Heart left ventricle (tissue), 16 donors: ENCODE measurements at regions not wholly inside any gene's neighbourhood (a gene's known extent, or its start where the extent isn't known, plus 50 kb on each side); places are given as distances from the start of the nearest gene placed in this dataset.
A peak's percentile ranks its signal among the peaks of the same experiment; 100 is the strongest.

Experiments
- ATAC-seq, 4 donors: fragments of 200-7000 bp; cut with Tn5 transposase; one replicate each; pipeline ENCODE4 v1.9.1; 2020 to 2022; ENCODE audit warnings: moderate library complexity in 4 of 4, mild to moderate bottlenecking in 3 of 4, moderate number of reproducible peaks in 1 of 4
- DNase-seq, 5 donors: peaks; one replicate each; pipeline ENCODE4 v3.0.0-alpha.2; 2020
- H3K27ac ChIP-seq, 12 donors: fragments of 200-600 bp; sonication (generic) in 4 of 12; one replicate each; pipeline versions ENCODE4 v1.5.0 to v1.8.0; 2016 to 2022; ENCODE audit warnings: mild to moderate bottlenecking in 2 of 12
- H3K27me3 ChIP-seq, 9 donors: fragments of 200-600 bp; sonication (generic) in 2 of 9; one replicate each; pipeline versions ENCODE4 v1.5.1 to v1.8.0; 2016 to 2022; ENCODE audit warnings: mild to moderate bottlenecking in 3 of 9
- H3K36me3 ChIP-seq, 9 donors: fragments of 200-600 bp; sonication (generic) in 2 of 9; one replicate each; pipeline versions ENCODE4 v1.5.0 to v1.8.0; 2018 to 2022; ENCODE audit warnings: mild to moderate bottlenecking in 2 of 9
- H3K4me1 ChIP-seq, 12 donors: fragments of 200-600 bp; sonication (generic) in 4 of 12; one replicate each; pipeline versions ENCODE4 v1.5.0 to v1.8.0; 2016 to 2022; ENCODE audit warnings: mild to moderate bottlenecking in 3 of 12
- H3K4me3 ChIP-seq, 12 donors: fragments of 200-600 bp; sonication (generic) in 4 of 12; one replicate each; pipeline versions ENCODE4 v1.5.0 to v1.8.0; 2017 to 2022; ENCODE audit warnings: mild to moderate bottlenecking in 9 of 12, moderate library complexity in 4 of 12
- H3K9me3 ChIP-seq, 12 donors: fragments of 200-600 bp; sonication (generic) in 4 of 12; one replicate each; pipeline versions ENCODE4 v1.5.0 to v1.8.0; 2016 to 2022; ENCODE audit warnings: mild to moderate bottlenecking in 1 of 12
- CTCF ChIP-seq, 12 donors: fragments of 200-600 bp; sonication (generic) in 4 of 12; IDR thresholded peaks; one replicate each; pipeline versions ENCODE4 v1.5.0 to v1.8.0; 2018 to 2022; ENCODE audit warnings: antibody characterized with exemption in 12 of 12, mild to moderate bottlenecking in 5 of 12
- POLR2A ChIP-seq, 2 donors: fragments of 450-650 bp; IDR thresholded peaks; one replicate each; pipeline ENCODE4 v1.6.1; 2017; ENCODE audit warnings: antibody characterized with exemption in 2 of 2, mild to moderate bottlenecking in 2 of 2, moderate library complexity in 2 of 2
- WGBS, 4 donors: extraction: QIAGEN DNeasy Blood & Tissue Kit in 2 of 4; methylation state at CpG; one replicate each; pipeline versions ENCODE4 v1.1.5 to v1.1.7; 2013 to 2018; 5-methylcytosine and 5-hydroxymethylcytosine counted together
- intact Hi-C, 10 donors: fragments of 100-400 bp; cut with DNase I; formaldehyde crosslinking; loops; one replicate each; pipeline versions ENCODE4 v1.11.1 to v1.14.2; 2022
- donor health status: ischemic (EF 13 %, LVEDD 7.1; RV severe dilation, severe dysfunction).
- donor health status: healthy with polysubstance abuse.
- donor health status: DM: no; HTN: yes; CAD: no.
- donor health status: DM: no; HTN: no; CAD: no.
- donor health status: ischemic (EF 25% LVEDD 6.9; RV normal size, moderate dysfunction).
- donor health status: ischemic (EF 25% LVEDD 5.7; RV mildly dilated, moderate dysfunction).
- donor health status: healthy.
- donor health status: DM: yes; HTN: yes; CAD: no.
- donor health status: ischemic (EF 35%, LVEDD 5.7; RV mildly dilated, moderate dysfunction).
- donor health status: nonischemic (EF 11% LVEDD 7.7; RV severe dilation, severe dysfunction).
- donor health status: DM: yes; HTN: yes; CAD: no.
- donor health status: PGD.
- donor health status: ischemic (EF 29% LVEDD 5.4; RV normal size, mild dysfunction).
- donor health status: nonischemic (EF 23%, LVEDD 6.1; RV moderate dilation, normal function).

- no peak overlapping the region for H3K27ac ChIP-seq
- no peak for DNase-seq
- no peak overlapping the region for H3K4me3 ChIP-seq
- H3K36me3 ChIP-seq, result no peaks in the 10 kb centered on the region
- intact Hi-C loops, result loop anchor here in 1 of 10 donors (10.0 kb wide), 1 partner anchor 112 kb away; no protein-coding TSS in a partner anchor
- 68 to 82% (median 78%) methylated on average over 1 of the region's 1 CpG for WGBS, 4 donors
- peaks cover 0 to 9% (median 0%) of the 10 kb centered on the region in 12 donors for H3K9me3 ChIP-seq
- TF ChIP-seq POLR2A (IDR thresholded peaks at IDR 0.05), result no peak
- no peak for TF ChIP-seq CTCF (IDR thresholded peaks at IDR 0.05)
- peaks cover 0 to 25% (median 0%) of the 10 kb centered on the region in 9 donors for H3K27me3 ChIP-seq
- peaks cover 0 to 56% (median 12%) of the 10 kb centered on the region in 12 donors for H3K4me1 ChIP-seq
- no peak for ATAC-seq
Observed at GRCh38 chr22:27216444-27216843, 559.1 kb downstream of the MIAT start.

- H3K27ac ChIP-seq, result no peak overlapping the region
- H3K36me3 ChIP-seq, result no peaks in the 10 kb centered on the region
- peaks cover 0 to 53% (median 12%) of the 10 kb centered on the region in 12 donors for H3K4me1 ChIP-seq
- H3K9me3 ChIP-seq, result peaks cover 0 to 3% (median 0%) of the 10 kb centered on the region in 12 donors
- intact Hi-C loops, result loop anchor here in 1 of 10 donors (10.0 kb wide), 1 partner anchor 112 kb away; no protein-coding TSS in a partner anchor
- ATAC-seq, result no peak
- peaks cover 0 to 25% (median 0%) of the 10 kb centered on the region in 9 donors for H3K27me3 ChIP-seq
- TF ChIP-seq CTCF (IDR thresholded peaks at IDR 0.05), result no peak
- no peak for TF ChIP-seq POLR2A (IDR thresholded peaks at IDR 0.05)
- no peak for DNase-seq
- no peak overlapping the region for H3K4me3 ChIP-seq
- 63 to 92% (median 71%) methylated on average over 2 to 3 of the region's 3 CpGs for WGBS, 4 donors
Observed at GRCh38 chr22:27217154-27217553, 559.8 kb downstream of the MIAT start.

- DNase-seq, result peak in 2 of 5 donors; percentile 60 to 61
- peak overlapping the region in 5 of 12 donors; percentile 15 to 82 (median 52) for H3K27ac ChIP-seq
Observed at GRCh38 chr22:27218012-27218920, 560.9 kb downstream of the MIAT start.

More at GRCh38 chr22:27218012-27218920, 560.9 kb downstream of the MIAT start:
- H3K36me3 ChIP-seq, result no peaks in the 10 kb centered on the region
- peaks cover 0 to 25% (median 0%) of the 10 kb centered on the region in 9 donors for H3K27me3 ChIP-seq
- intact Hi-C loops, result loop anchor here in 1 of 10 donors (10.0 kb wide), 1 partner anchor 113 kb away; no protein-coding TSS in a partner anchor
- peak in 3 of 4 donors; percentile 13 to 50 (median 31) for ATAC-seq
- peaks cover 0 to 43% (median 8%) of the 10 kb centered on the region in 12 donors for H3K4me1 ChIP-seq
- H3K9me3 ChIP-seq, result peaks cover 0 to 12% (median 0%) of the 10 kb centered on the region in 12 donors
- WGBS, 4 donors, result 57 to 67% (median 66%) methylated on average over 16 of the region's 16 CpGs
- TF ChIP-seq CTCF (IDR thresholded peaks at IDR 0.05) (no peak), POLR2A (IDR thresholded peaks at IDR 0.05) (no peak)
- H3K4me3 ChIP-seq, result no peak overlapping the region
